C4-2B (cell line): ENCODE measurements at regions not wholly inside any gene's neighbourhood (a gene's known extent, or its start where the extent isn't known, plus 50 kb on each side); places are given as distances from the start of the nearest gene placed in this dataset.

Source experiments
- H3K27ac ChIP-seq: fragments of 450-650 bp; 2 replicates; pipeline ENCODE4 v1.5.1; 2017
- ZFX ChIP-seq: fragments of 450-650 bp; IDR thresholded peaks from 2 replicates; pipeline ENCODE4 v1.6.1; 2017
- TF ChIP-seq, protein P1 (sequence below): fragments of 450-650 bp; conservative IDR thresholded peaks from 2 replicates; pipeline ENCODE4 v1.5.1; 2017; ENCODE audit warnings: mild to moderate bottlenecking

DNA sequence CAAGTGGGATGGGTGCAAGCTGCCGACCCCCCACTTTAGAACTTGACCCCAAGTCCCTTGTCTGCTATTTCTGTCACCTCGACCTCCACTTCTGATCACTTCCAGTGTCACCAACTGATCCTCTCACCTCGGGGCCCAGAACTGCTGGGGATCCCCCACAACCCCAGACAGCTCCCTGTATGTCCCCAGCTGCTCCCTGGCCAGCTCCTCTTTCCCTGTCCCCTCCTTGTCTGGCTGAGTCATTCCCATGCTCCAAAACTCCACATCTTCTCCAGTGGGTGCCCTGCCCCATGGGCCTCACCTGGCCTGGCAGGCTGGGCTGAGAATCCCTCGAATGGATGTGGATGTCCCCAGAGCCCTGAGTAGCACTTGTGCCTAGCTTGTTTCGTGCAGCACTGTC is 154.3 kb upstream of the PCBD1 start:
- no peak for TF ChIP-seq ZFX
- TF ChIP-seq, protein P1, sequence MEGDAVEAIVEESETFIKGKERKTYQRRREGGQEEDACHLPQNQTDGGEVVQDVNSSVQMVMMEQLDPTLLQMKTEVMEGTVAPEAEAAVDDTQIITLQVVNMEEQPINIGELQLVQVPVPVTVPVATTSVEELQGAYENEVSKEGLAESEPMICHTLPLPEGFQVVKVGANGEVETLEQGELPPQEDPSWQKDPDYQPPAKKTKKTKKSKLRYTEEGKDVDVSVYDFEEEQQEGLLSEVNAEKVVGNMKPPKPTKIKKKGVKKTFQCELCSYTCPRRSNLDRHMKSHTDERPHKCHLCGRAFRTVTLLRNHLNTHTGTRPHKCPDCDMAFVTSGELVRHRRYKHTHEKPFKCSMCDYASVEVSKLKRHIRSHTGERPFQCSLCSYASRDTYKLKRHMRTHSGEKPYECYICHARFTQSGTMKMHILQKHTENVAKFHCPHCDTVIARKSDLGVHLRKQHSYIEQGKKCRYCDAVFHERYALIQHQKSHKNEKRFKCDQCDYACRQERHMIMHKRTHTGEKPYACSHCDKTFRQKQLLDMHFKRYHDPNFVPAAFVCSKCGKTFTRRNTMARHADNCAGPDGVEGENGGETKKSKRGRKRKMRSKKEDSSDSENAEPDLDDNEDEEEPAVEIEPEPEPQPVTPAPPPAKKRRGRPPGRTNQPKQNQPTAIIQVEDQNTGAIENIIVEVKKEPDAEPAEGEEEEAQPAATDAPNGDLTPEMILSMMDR: no peak

DNA sequence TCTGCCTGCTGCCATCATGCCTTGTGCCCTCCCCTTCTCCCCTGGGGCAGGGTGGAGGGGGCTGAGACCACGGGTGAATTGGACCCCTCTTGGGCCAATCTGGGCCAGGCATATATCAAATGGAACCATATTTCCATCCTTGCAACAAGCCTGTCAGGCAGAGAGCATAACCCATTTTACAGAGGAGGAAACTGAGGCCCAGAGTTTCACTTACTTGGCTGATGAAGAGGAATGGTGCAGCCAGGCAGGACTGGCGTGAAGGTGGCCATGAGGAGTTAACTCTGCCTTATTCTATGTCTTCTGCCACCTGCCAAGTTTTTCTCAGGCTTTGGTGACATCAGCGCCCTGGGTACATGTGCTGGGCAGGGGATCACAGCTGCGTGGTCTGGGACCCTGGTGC is 155.5 kb upstream of the PCBD1 start:
- no peak overlapping the region for H3K27ac ChIP-seq
- TF ChIP-seq, protein P1: no peak
- no peak for TF ChIP-seq ZFX

More for the DNA sequence above, 154.3 kb upstream of the PCBD1 start:
- H3K27ac ChIP-seq: no peak overlapping the region

DNA sequence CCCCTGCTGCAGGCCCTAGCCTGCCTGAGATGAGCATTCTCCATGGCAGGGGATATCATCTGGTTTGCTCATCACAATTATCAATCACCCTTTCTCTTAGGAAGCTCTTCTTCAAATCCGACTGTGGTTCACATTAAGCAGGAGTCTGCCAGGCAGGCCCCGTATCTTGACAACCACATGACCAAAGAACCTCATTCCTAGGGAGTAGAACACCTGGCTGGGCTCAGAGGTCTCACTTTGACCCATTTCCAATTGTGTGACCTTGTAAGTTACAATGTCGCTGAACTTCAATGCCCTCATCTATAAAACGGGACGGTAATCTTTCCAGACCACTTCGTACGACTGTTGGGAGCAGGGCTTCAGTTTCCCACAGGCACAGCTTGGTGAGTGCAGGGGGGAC is 156.4 kb upstream of the PCBD1 start:
- TF ChIP-seq, protein P1: no peak
- no peak for TF ChIP-seq ZFX
- H3K27ac ChIP-seq: no peak overlapping the region

DNA sequence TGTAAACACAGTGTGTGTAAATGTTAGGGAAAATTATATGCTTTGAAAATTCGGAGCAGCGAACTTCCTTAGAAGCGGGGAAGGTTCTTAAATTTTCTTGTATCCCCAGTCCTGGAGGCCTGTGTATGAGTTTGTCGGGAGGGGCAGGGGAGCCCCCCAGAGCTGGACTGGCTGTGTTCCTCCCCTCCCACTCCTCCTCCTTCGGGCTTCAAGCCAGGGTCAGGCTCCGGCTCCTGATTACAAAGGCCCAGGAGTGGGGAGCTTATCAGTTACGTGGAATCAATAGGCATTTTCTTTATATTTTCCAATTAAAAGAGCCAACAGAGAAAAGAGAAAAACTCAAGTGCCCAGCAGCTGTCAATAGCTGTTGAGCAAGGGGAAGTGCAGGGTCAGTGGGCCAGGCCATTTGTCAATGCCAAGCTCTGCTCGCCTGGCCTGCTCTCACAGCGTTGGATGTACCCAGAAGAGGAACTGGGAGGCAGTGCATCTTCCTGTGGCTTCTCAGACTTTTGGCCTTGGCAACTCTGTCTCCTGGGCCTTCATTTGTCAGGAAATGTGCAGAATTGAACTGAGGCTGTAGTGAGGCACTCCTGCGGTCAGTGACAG is 156.9 kb upstream of the PCBD1 start:
- H3K27ac ChIP-seq: no peak overlapping the region
- no peak for TF ChIP-seq ZFX
- TF ChIP-seq, protein P1: no peak

DNA sequence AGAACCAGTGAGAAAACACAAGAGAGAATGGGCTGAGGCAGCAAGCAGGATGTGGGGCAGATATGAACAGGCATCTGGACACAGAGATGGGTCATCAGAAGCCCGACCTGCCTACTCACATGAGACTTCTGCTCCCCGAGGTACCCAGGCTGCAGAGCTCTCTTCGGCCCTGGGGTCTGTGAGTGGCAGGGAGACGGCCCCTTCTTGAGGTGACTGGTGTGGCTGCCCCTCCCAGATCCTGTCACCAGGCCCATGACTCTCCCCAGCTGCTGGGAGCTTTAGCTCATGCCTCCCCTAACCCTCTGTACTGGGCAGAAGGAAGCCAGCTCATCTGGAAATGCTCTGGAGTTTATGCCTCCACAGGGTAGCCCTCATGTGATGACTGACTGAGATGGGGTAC is 157.6 kb upstream of the PCBD1 start:
- no peak overlapping the region for H3K27ac ChIP-seq
- TF ChIP-seq, protein P1: no peak
- no peak for TF ChIP-seq ZFX

DNA sequence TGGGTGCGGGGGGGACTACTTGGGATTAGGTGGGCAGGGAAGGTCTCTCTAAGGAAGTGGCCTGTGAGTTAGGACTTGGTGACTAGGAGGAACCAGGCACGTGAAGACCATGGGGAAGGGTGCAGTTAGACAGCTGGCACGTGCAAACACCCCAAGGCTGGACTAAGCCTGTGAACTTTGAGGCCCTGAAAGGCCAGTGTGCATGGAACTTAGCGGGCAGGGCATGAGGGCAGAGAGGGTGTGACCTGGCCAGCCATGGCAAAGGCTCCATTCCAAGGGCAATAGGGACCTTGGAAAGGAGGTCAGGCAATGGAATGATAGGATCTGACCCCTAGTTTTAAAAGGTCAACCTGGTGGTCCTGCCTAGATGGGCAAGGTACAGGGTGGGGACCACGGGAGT is 158.4 kb upstream of the PCBD1 start:
- TF ChIP-seq, protein P1: no peak
- TF ChIP-seq ZFX: no peak
- no peak overlapping the region for H3K27ac ChIP-seq

DNA sequence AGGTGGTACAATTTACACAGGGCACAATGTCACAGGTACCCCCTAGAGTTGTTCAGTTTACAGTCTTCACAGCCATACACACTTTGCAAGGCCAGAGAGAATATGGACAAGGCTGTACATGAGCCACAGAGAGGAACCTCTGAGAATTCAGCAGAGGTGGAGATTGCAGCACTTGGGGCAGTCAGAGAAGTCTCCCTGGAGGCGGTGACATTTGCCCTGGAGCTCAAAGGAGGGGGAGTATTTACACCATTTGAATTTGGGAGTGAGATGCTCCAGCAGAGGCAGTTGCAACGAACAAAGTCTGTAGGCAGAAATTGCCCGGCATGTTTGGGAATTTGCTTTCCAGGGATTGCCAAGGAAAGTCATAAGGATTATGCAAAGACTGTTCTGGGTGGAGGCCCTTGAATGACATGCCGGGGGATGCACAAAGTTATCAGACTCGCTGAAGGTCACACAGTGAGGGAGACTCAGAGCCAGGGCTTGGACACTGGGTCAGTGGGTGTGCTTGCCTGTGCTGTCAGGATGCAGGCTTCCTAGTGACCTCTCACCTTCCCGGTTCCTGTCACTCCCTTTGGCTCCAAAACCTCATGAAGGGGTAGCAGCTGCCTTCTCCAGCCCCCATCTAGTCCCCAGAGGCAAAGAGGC is 160.7 kb upstream of the PCBD1 start:
- no peak for TF ChIP-seq ZFX
- TF ChIP-seq, protein P1: no peak
- H3K27ac ChIP-seq: no peak overlapping the region
